22Rv1 (cell line): ENCODE measurements at regions not wholly inside any gene's neighbourhood (a gene's known extent, or its start where the extent isn't known, plus 50 kb on each side); places are given as distances from the start of the nearest gene placed in this dataset.
"Not testable (repeated sequence)": the region's sequence is repeated elsewhere in the genome, so short reads cannot be mapped to it uniquely, and the experiment has no call there.

Experiments used
- H3K27ac ChIP-seq: fragments of 450-650 bp; 2 replicates; pipeline ENCODE4 v1.5.1; 2017
- ZFX ChIP-seq: fragments of 450-650 bp; IDR thresholded peaks from 2 replicates; pipeline ENCODE4 v1.6.1; 2017; ENCODE audit warnings: antibody characterized with exemption, borderline replicate concordance
- TF ChIP-seq, protein P1 (sequence below): fragments of 450-650 bp; IDR thresholded peaks from 2 replicates; pipeline ENCODE4 v1.5.1; 2017; ENCODE audit warnings: mild to moderate bottlenecking

DNA sequence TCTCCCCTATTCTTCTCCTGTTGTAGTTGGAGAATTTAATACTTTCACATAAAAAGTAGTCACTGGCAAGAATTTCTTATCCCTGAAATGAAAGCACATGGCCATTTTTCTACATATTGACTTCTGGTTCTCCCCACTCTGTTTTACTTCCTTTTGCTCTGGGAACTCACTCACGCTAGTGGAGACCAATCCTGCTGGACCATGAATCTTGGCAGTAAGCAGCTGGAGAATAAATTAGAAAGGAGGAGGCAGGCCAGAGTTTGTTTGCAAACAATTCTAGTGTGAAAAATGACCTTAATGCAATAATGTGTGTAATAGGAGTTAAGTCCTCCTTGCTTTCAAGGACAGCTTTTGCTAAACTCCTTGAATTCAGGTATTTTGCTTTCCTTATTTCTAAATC is 412.3 kb upstream of the CHORDC1 start:
- TF ChIP-seq ZFX = no peak
- TF ChIP-seq, protein P1, sequence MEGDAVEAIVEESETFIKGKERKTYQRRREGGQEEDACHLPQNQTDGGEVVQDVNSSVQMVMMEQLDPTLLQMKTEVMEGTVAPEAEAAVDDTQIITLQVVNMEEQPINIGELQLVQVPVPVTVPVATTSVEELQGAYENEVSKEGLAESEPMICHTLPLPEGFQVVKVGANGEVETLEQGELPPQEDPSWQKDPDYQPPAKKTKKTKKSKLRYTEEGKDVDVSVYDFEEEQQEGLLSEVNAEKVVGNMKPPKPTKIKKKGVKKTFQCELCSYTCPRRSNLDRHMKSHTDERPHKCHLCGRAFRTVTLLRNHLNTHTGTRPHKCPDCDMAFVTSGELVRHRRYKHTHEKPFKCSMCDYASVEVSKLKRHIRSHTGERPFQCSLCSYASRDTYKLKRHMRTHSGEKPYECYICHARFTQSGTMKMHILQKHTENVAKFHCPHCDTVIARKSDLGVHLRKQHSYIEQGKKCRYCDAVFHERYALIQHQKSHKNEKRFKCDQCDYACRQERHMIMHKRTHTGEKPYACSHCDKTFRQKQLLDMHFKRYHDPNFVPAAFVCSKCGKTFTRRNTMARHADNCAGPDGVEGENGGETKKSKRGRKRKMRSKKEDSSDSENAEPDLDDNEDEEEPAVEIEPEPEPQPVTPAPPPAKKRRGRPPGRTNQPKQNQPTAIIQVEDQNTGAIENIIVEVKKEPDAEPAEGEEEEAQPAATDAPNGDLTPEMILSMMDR = no peak
- H3K27ac ChIP-seq = no peak overlapping the region

DNA sequence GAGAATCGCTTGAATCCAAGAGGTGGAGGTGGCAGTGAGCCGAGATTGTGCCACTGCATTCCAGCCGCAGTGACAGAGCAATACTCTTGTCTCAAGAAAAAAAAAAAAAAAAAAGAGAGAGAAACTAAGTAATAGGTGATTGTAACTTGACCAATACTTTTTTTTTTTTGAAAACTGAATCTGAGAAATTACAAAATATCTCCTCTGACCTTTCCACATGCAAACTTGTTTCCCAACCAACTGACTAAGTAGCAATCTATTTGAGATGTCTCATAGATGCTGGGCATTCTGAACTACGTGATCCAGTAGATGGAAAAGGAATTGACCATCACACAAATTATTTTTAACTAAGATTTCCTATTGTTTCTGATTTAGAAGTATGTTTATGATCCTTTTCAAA is 407.3 kb upstream of the CHORDC1 start:
- TF ChIP-seq, protein P1 = no peak
- TF ChIP-seq ZFX = no peak
- H3K27ac ChIP-seq = no peak overlapping the region

DNA sequence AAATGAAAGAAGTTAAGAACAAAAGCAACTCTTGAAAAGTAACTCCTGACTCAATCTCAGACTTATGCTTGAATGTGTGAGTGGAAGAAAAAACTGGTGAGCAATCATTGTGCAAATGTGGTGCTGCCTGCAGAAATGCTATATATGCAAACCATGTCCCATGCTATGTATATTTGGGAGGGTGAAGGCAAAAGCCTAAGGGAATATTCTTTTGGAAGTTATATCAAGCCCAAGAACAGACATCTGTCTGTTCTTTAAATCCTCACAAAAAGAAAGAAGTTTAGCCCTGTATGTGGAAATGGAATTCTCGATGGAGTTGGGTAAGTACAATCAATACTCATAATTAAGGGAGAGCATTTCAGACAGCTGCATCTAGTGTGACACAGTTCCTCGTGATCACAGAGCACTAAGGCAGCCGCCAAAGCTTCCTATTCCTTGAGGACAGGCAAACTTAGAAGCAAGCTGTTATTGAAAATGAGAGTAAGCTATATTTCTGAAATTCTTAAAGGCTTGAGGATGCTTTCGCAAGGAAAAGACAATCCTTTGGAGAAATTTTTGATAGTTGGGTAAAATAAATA is 406.5 kb upstream of the CHORDC1 start:
- TF ChIP-seq, protein P1 = no peak
- no peak for TF ChIP-seq ZFX
- no peak overlapping the region for H3K27ac ChIP-seq

DNA sequence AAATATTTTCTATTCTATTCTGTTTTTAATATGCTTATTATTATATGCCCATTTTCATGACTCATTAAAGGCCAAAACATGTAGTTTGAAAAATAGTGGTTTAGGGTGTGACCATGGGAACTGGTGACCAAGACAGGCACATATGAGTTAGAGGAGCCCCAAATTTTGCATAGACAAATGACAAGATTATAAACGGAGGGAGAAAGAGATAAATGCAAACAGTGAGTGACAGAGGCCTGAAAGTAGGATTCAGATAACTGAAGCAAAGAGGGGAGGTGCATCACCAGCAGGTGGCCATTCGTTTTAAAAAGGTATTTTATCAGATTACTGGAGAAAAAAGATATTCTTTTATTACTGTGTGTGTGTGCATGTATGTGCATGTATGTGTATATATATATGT is 391.5 kb upstream of the CHORDC1 start:
- TF ChIP-seq ZFX = no peak
- TF ChIP-seq, protein P1 = no peak
- no peak overlapping the region for H3K27ac ChIP-seq

DNA sequence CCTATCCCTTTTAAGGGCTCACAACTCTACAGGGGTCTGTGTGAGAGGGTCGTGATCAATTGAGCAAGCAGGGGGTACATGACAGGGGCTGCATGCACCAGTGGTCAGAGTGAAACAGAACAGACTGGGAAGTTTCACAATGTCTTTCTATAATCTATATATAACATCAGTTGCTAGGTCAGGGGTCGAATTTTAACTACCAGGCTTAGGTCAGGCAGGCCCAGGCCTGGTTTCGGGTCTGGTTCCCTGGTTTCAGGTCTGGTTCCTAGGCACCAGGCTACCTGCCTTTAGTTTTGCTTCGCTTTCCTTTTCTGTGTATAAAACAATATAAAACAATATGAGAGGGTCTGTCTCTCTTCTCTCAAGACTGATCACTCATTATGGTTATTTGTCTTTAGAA is 390.2 kb upstream of the CHORDC1 start:
- not testable (repeated sequence) for H3K27ac ChIP-seq

DNA sequence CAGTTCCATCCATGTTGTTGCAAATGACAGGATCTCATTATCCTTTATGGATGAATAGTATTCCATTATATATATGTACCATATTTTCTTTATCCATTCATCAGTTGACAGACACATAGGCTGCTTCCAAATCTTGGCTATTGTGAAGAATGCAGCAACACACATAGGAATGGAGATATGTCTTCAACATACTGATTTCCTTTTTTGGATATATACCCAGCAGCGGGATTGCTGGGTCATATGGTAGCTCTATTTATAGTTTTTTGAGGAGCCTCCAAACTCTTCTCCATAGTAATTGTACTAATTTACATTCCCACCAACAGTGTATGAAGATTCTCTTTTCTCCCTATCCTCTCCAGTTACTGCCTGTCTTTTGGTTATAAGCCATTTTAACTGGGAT is 383.9 kb upstream of the CHORDC1 start:
- no peak overlapping the region for H3K27ac ChIP-seq
- TF ChIP-seq, protein P1 = no peak
- no peak for TF ChIP-seq ZFX

DNA sequence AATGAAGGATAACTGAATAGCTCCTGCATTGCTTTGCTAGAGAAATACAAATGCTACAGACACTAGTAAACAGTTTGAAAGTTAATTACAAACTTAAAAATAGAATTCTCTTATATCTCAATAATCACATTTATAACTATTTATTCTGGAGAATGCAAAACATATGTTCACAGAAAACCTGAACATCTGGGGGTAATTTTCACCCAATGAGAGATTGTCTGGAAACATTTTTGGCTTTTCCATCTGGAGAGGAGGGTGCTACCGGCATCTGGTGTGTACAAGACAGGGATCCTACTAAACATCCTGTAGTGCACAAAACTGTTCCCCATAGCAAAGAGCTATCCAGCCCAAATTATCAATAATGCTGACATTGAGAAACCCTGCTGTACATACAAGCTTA is 378.4 kb upstream of the CHORDC1 start:
- TF ChIP-seq, protein P1 = no peak
- no peak for TF ChIP-seq ZFX
- H3K27ac ChIP-seq = no peak overlapping the region

DNA sequence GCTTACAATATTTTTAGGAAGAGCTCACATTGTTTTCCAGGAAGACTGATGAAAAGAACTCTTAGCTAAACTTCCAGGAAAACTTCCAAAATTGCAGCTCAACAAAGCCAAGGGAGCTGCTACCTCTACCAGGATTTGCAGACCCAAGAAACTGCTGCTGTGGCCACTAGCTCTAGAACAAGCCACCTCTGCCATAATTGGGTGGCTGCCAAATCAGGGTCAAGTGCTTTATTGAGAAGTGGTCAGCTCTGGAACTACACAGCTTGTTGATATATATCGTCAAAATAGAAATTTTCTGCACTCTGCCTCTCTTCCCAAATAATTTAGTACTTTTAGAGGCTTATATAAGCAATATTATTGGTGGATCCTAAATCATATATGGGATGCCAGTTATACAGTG is 371.8 kb upstream of the CHORDC1 start:
- no peak for TF ChIP-seq ZFX
- TF ChIP-seq, protein P1 = no peak

More for the DNA sequence above, 371.8 kb upstream of the CHORDC1 start:
- H3K27ac ChIP-seq = no peak overlapping the region
